ENCODE measurements at regions not wholly inside any gene's neighbourhood (a gene's known extent, or its start where the extent isn't known, plus 50 kb on each side); places are given as distances from the start of the nearest gene placed in this dataset.

DNA sequence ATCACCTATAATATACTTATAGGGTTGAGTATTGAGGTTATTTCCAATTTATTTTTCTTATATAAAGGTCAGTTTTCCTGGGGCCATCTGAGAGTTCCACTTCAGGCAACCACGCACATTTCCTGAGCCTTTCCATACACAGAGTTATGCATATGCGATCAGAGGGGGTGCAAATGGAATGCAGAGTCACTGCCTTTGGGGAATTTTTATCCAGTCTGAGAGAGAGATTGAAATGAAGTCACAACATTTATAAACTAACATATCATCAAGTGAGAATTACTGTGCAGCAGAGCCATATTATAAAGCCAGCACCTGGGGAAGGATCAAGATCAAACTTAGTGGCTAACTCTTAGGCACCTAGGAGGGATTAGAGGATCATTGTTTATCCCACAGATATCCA, 299.9 kb upstream of the PLXNA2 start:
- Histone ChIP-seq H3K27ac (ENCODE audit: low read length) (no peak overlapping the region), H3K27me3 (ENCODE audit: control insufficient read depth, insufficient read depth) (no peaks in the 10 kb centered on the region), H3K4me1 (ENCODE audit: control insufficient read depth, insufficient read depth, low read length) (peaks cover 1% of the 10 kb centered on the region), H3K9me3 (ENCODE audit: control insufficient read depth, low read length) (no peaks in the 10 kb centered on the region), H3K4me3 (ENCODE audit: low read length) (no peak overlapping the region)
- intact Hi-C loops (cut with DNase I): no loop called here
- 81% methylated on average over 2 of the region's 2 CpGs for WGBS
- ATAC-seq (no peak), DNase-seq (no peak)

DNA sequence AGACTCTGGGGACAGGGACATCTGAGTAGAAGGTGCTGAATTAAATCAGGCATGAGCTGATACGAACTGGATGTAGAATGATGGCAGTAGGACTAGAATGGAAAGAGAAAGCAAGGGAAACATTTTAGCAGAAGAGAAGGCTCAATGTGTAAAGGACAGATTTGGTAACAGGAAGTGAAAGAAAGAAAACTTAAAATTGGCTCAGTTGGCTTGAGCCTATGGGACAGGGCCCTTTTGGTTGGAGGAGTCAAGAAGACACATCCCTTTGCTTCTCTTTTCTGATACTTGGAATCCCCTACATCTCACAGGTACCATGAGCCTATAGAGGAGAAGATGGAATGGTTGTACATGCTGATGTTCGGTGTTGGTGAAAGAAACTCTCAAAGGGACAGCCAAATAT, 300.6 kb upstream of the PLXNA2 start:
- ATAC-seq: no peak

GRCh38 chr1:208551024-208551423, 306.8 kb upstream of the PLXNA2 start:
- Histone ChIP-seq H3K9me3 (ENCODE audit: control insufficient read depth, low read length) (no peaks in the 10 kb centered on the region), H3K27me3 (ENCODE audit: control insufficient read depth, insufficient read depth) (no peaks in the 10 kb centered on the region), H3K4me3 (ENCODE audit: low read length) (no peak overlapping the region), H3K4me1 (ENCODE audit: control insufficient read depth, insufficient read depth, low read length) (no peaks in the 10 kb centered on the region), H3K27ac (ENCODE audit: low read length) (no peak overlapping the region)
- intact Hi-C loops (cut with DNase I): no loop called here
- DNase-seq (no peak), ATAC-seq (no peak)
- 80% methylated on average over 4 of the region's 4 CpGs for WGBS

More for the DNA sequence above, 300.6 kb upstream of the PLXNA2 start:
- no peaks in the 10 kb centered on the region for H3K9me3 ChIP-seq (ENCODE audit: control insufficient read depth, low read length)
- no peaks in the 10 kb centered on the region for H3K27me3 ChIP-seq (ENCODE audit: control insufficient read depth, insufficient read depth)
- no peaks in the 10 kb centered on the region for H3K4me1 ChIP-seq (ENCODE audit: control insufficient read depth, insufficient read depth, low read length)
- no peak overlapping the region for H3K27ac ChIP-seq (ENCODE audit: low read length)
- 87% methylated on average over 2 of the region's 2 CpGs for WGBS
- intact Hi-C loops (cut with DNase I): no loop called here
- DNase-seq: no peak
- no peak overlapping the region for H3K4me3 ChIP-seq (ENCODE audit: low read length)

GRCh38 chr1:208551633-208552320, 307.6 kb upstream of the PLXNA2 start:
- intact Hi-C loops (cut with DNase I): no loop called here
- ATAC-seq (no peak), DNase-seq (no peak)
- 57% methylated on average over 5 of the region's 5 CpGs for WGBS
- no peaks in the 10 kb centered on the region for H3K4me1 ChIP-seq (ENCODE audit: control insufficient read depth, insufficient read depth, low read length)
- H3K9me3 ChIP-seq (ENCODE audit: control insufficient read depth, low read length): no peaks in the 10 kb centered on the region
- no peak overlapping the region for H3K4me3 ChIP-seq (ENCODE audit: low read length)
- no peak overlapping the region for H3K27ac ChIP-seq (ENCODE audit: low read length)
- H3K27me3 ChIP-seq (ENCODE audit: control insufficient read depth, insufficient read depth): no peaks in the 10 kb centered on the region

GRCh38 chr1:208552928-208553327, 308.7 kb upstream of the PLXNA2 start:
- ATAC-seq: no peak
- no peak for DNase-seq
- no peak overlapping the region for H3K27ac ChIP-seq (ENCODE audit: low read length)
- no peaks in the 10 kb centered on the region for H3K4me1 ChIP-seq (ENCODE audit: control insufficient read depth, insufficient read depth, low read length)
- no peaks in the 10 kb centered on the region for H3K27me3 ChIP-seq (ENCODE audit: control insufficient read depth, insufficient read depth)
- H3K4me3 ChIP-seq (ENCODE audit: low read length): no peak overlapping the region
- intact Hi-C loops (cut with DNase I): no loop called here
- no peaks in the 10 kb centered on the region for H3K9me3 ChIP-seq (ENCODE audit: control insufficient read depth, low read length)

GRCh38 chr1:208556461-208556860, 312.3 kb upstream of the PLXNA2 start:
- Histone ChIP-seq H3K27ac (ENCODE audit: low read length) (no peak overlapping the region), H3K27me3 (ENCODE audit: control insufficient read depth, insufficient read depth) (no peaks in the 10 kb centered on the region), H3K4me3 (ENCODE audit: low read length) (no peak overlapping the region), H3K4me1 (ENCODE audit: control insufficient read depth, insufficient read depth, low read length) (no peaks in the 10 kb centered on the region), H3K9me3 (ENCODE audit: control insufficient read depth, low read length) (no peaks in the 10 kb centered on the region)
- intact Hi-C loops (cut with DNase I): no loop called here
- no peak for ATAC-seq
- DNase-seq: no peak
- 94% methylated on average over 6 of the region's 6 CpGs for WGBS

DNA sequence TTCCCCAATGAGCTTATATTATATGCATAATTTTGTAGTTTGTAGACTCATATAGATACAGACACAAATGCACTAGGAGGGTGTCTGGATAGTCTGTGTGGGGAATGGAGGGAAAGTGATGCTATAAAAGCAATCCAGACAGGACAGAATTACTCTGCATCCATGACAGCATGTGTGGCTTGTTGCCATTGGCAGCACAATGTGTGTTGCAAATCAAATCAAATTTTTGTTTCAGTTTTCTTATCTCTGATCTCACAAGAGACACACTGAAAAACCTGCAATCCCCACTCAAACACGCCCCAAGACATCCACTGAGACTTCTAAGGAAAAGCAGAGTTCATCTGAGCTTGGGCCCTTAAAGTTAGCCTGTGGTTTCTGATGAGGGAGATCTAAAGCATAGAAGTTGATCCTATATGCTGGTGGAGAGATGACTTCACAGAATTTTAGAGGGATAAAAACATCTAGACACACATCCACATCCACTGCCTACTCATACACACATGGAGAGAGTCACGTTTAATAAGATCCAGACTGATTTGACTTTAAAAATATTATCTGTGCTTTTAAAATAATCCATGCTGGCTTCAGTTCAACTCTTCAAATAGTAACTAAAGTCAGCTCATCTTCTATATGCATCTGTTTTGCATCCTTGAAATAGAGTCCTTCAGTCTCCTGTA, 313.0 kb upstream of the PLXNA2 start:
- DNase-seq: peak in 2 of 3 donors; percentile 19 to 54
- H3K9me3 ChIP-seq (ENCODE audit: control insufficient read depth, low read length): no peaks in the 10 kb centered on the region
- H3K27me3 ChIP-seq (ENCODE audit: control insufficient read depth, insufficient read depth): no peaks in the 10 kb centered on the region
- H3K27ac ChIP-seq (ENCODE audit: low read length): no peak overlapping the region
- intact Hi-C loops (cut with DNase I): no loop called here
- H3K4me1 ChIP-seq (ENCODE audit: control insufficient read depth, insufficient read depth, low read length): no peaks in the 10 kb centered on the region
- no peak for ATAC-seq
- WGBS: 48% methylated on average over 2 of the region's 2 CpGs
- no peak overlapping the region for H3K4me3 ChIP-seq (ENCODE audit: low read length)

- no peak for DNase-seq
- 53% methylated on average over 3 of the region's 3 CpGs for WGBS
- no peak for ATAC-seq
- H3K27me3 ChIP-seq (ENCODE audit: control insufficient read depth, insufficient read depth): no peaks in the 10 kb centered on the region
- intact Hi-C loops (cut with DNase I): no loop called here
- H3K4me3 ChIP-seq (ENCODE audit: low read length): no peak overlapping the region
- no peaks in the 10 kb centered on the region for H3K4me1 ChIP-seq (ENCODE audit: control insufficient read depth, insufficient read depth, low read length)
- no peak overlapping the region for H3K27ac ChIP-seq (ENCODE audit: low read length)
- no peaks in the 10 kb centered on the region for H3K9me3 ChIP-seq (ENCODE audit: control insufficient read depth, low read length)
Measured at GRCh38 chr1:208557723-208558094, 313.5 kb upstream of the PLXNA2 start.

- Histone ChIP-seq H3K27me3 (ENCODE audit: control insufficient read depth, insufficient read depth) (no peaks in the 10 kb centered on the region), H3K27ac (ENCODE audit: low read length) (no peak overlapping the region), H3K4me3 (ENCODE audit: low read length) (no peak overlapping the region), H3K9me3 (ENCODE audit: control insufficient read depth, low read length) (no peaks in the 10 kb centered on the region), H3K4me1 (ENCODE audit: control insufficient read depth, insufficient read depth, low read length) (no peaks in the 10 kb centered on the region)
- no peak for DNase-seq
- WGBS: 92% methylated on average over 6 of the region's 6 CpGs
- intact Hi-C loops (cut with DNase I): no loop called here
- no peak for ATAC-seq
Measured at GRCh38 chr1:208559597-208560329, 315.6 kb upstream of the PLXNA2 start.

GRCh38 chr1:208562151-208562960, 318.2 kb upstream of the PLXNA2 start:
- WGBS: 71% methylated on average over 3 of the region's 3 CpGs
- Histone ChIP-seq H3K9me3 (ENCODE audit: control insufficient read depth, low read length) (no peaks in the 10 kb centered on the region), H3K4me3 (ENCODE audit: low read length) (no peak overlapping the region), H3K4me1 (ENCODE audit: control insufficient read depth, insufficient read depth, low read length) (no peaks in the 10 kb centered on the region), H3K27me3 (ENCODE audit: control insufficient read depth, insufficient read depth) (no peaks in the 10 kb centered on the region), H3K27ac (ENCODE audit: low read length) (no peak overlapping the region)
- no peak for DNase-seq
- intact Hi-C loops (cut with DNase I): no loop called here
- no peak for ATAC-seq

DNA sequence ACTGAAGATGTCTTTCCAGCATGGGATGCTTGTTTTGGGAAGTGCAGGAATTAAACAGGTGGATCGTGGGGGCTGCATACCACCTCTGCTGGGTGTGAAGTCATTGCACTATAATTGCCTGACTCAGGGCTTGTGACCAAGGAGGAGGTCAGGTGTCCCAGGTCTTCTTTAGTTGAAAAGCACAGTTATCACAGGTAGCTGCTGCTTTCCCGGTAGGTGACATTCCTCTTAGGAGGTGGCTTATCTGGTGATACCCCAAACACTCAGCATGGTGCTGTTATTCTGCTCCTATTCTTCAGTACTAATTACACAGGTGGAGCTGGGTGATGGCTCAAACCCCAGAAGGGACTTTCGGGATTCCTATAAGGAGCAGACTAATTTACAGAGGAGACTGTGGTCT, 320.3 kb upstream of the PLXNA2 start:
- 90% methylated on average over 3 of the region's 3 CpGs for WGBS
- no peaks in the 10 kb centered on the region for H3K9me3 ChIP-seq (ENCODE audit: control insufficient read depth, low read length)
- H3K27ac ChIP-seq (ENCODE audit: low read length): no peak overlapping the region
- no peaks in the 10 kb centered on the region for H3K4me1 ChIP-seq (ENCODE audit: control insufficient read depth, insufficient read depth, low read length)
- H3K27me3 ChIP-seq (ENCODE audit: control insufficient read depth, insufficient read depth): no peaks in the 10 kb centered on the region
- ATAC-seq: no peak
- intact Hi-C loops (cut with DNase I): no loop called here
- DNase-seq: no peak
- no peak overlapping the region for H3K4me3 ChIP-seq (ENCODE audit: low read length)
